ENCODE measurements at regions not wholly inside any gene's neighbourhood (a gene's known extent, or its start where the extent isn't known, plus 50 kb on each side); places are given as distances from the start of the nearest gene placed in this dataset.

GRCh38 chr2:83873110-83873509 is 586.0 kb downstream of the SUCLG1 start:
- ChIA-PET POLR2A (no interaction called here), CTCF (no interaction called here)
- Histone ChIP-seq H3K9me3 (0 out of 3 replicates have a peak, but pooled peaks cover 4% of the 10 kb centered on the region), H3K4me3 (no peak overlapping the region), H3K4me2 (no peak overlapping the region), H3K27ac (no peak overlapping the region), H3K4me1 (no peaks in the 10 kb centered on the region)
- DNase-seq (ENCODE audit: low read depth in 1 of 2, low spot score in 1 of 2) (no peak), FAIRE-seq (no peak), ATAC-seq (no peak)
- 18% methylated on average over 6 of the region's 6 CpGs for WGBS (ENCODE audit: missing lambda C conversion rate)
- TF ChIP-seq CHD2 (IDR thresholded peaks at IDR 0.05; ENCODE audit: low read length, partially characterized antibody): no peak
- no peak for TF ChIP-seq NR3C1 (IDR thresholded peaks at IDR 0.05)
- no peak for TF ChIP-seq HES2 (IDR thresholded peaks at IDR 0.05)
- no peak for TF ChIP-seq RARB (CRISPR knock-in tag; IDR thresholded peaks at IDR 0.05)
- TF ChIP-seq MAFK (IDR thresholded peaks at IDR 0.05; ENCODE audit: partially characterized antibody): no peak
- no peak for TF ChIP-seq POLR2A (IDR thresholded peaks at IDR 0.05; ENCODE audit: low read length)
- TF ChIP-seq CBX2 (IDR thresholded peaks at IDR 0.05; ENCODE audit: borderline replicate concordance, low read depth): no peak
- no peak for TF ChIP-seq CBX8 (IDR thresholded peaks at IDR 0.05)
- no peak for TF ChIP-seq EHF (CRISPR knock-in tag; IDR thresholded peaks at IDR 0.05)
- no peak for TF ChIP-seq RCOR1 (IDR thresholded peaks at IDR 0.05; ENCODE audit: low read depth, low read length)
- TF ChIP-seq CEBPB (IDR thresholded peaks at IDR 0.05): no peak
- no peak for TF ChIP-seq PHF8 (IDR thresholded peaks at IDR 0.05; ENCODE audit: borderline replicate concordance, low read depth)
- no peak for TF ChIP-seq JUN (IDR thresholded peaks at IDR 0.05)
- no peak for TF ChIP-seq GATA3 (IDR thresholded peaks at IDR 0.05; ENCODE audit: borderline replicate concordance)

- Histone ChIP-seq H3K9me3 (no peaks in the 10 kb centered on the region), H3K27ac (no peak overlapping the region), H3K4me2 (no peak overlapping the region), H3K4me3 (no peak overlapping the region), H3K4me1 (no peaks in the 10 kb centered on the region)
- ATAC-seq (no peak), FAIRE-seq (no peak), DNase-seq (ENCODE audit: low read depth in 1 of 2, low spot score in 1 of 2) (no peak)
- TF ChIP-seq ELK1 (IDR thresholded peaks at IDR 0.05; ENCODE audit: low read depth, low read length) (no peak), HDAC2 (IDR thresholded peaks at IDR 0.05) (no peak), NR3C1 (IDR thresholded peaks at IDR 0.05) (no peak), CBX2 (IDR thresholded peaks at IDR 0.05; ENCODE audit: borderline replicate concordance, low read depth) (no peak), ATOH8 (CRISPR knock-in tag; IDR thresholded peaks at IDR 0.05; ENCODE audit: low read depth) (no peak), BHLHE40 (IDR thresholded peaks at IDR 0.05; ENCODE audit: low read depth, low read length) (no peak), HES2 (IDR thresholded peaks at IDR 0.05) (no peak), EHF (CRISPR knock-in tag; IDR thresholded peaks at IDR 0.05) (no peak), FOXS1 (CRISPR knock-in tag; IDR thresholded peaks at IDR 0.05) (no peak), PBX3 (IDR thresholded peaks at IDR 0.05) (no peak), HOXB5 (CRISPR knock-in tag; IDR thresholded peaks at IDR 0.05) (no peak), NFE2L2 (conservative IDR thresholded peaks at IDR 0.05; ENCODE audit: low read length) (no peak), NPAS2 (CRISPR knock-in tag; IDR thresholded peaks at IDR 0.05; ENCODE audit: borderline replicate concordance) (no peak), KDM5A (IDR thresholded peaks at IDR 0.05) (no peak), E2F6 (IDR thresholded peaks at IDR 0.05; ENCODE audit: borderline replicate concordance, low read depth) (no peak)
- TF ChIP-seq, protein P1, sequence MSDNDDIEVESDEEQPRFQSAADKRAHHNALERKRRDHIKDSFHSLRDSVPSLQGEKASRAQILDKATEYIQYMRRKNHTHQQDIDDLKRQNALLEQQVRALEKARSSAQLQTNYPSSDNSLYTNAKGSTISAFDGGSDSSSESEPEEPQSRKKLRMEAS (IDR thresholded peaks at IDR 0.05): no peak
- POLR2A ChIA-PET: no interaction called here
- CTCF ChIA-PET: no interaction called here
- 58% methylated on average over 3 of the region's 3 CpGs for WGBS (ENCODE audit: missing lambda C conversion rate)
These were observed 592.9 kb downstream of the SUCLG1 start for GRCh38 chr2:83866211-83866610.
